GM12891 (cell line): ENCODE measurements at regions not wholly inside any gene's neighbourhood (a gene's known extent, or its start where the extent isn't known, plus 50 kb on each side); places are given as distances from the start of the nearest gene placed in this dataset.

Experiments used
- PAX5 ChIP-seq: IDR thresholded peaks from 2 replicates; pipeline ENCODE4 v1.6.1; 2011; ENCODE audit warnings: low read length, moderate library complexity, mild to moderate bottlenecking; ENCODE audit not compliant: insufficient read depth, severe bottlenecking
- POLR2A ChIP-seq: IDR thresholded peaks from 2 replicates; pipeline ENCODE4 v1.6.1; 2011; ENCODE audit warnings: low read depth, low read length, control low read depth
- POLR2AphosphoS5 ChIP-seq: IDR thresholded peaks from 2 replicates; pipeline ENCODE4 v1.6.1; 2011; ENCODE audit warnings: low read depth, low read length, control low read depth
- POU2F2 ChIP-seq: IDR thresholded peaks from 2 replicates; pipeline ENCODE4 v1.6.1; 2011; ENCODE audit warnings: low read depth, mild to moderate bottlenecking, control low read depth, low read length, moderate library complexity
- SPI1 ChIP-seq: IDR thresholded peaks from 2 replicates; pipeline ENCODE4 v1.6.1; 2011; ENCODE audit warnings: low read depth, low read length, control low read depth
- TAF1 ChIP-seq: IDR thresholded peaks from 2 replicates; pipeline ENCODE4 v1.6.1; 2011; ENCODE audit warnings: low read depth, low read length, control low read depth

DNA sequence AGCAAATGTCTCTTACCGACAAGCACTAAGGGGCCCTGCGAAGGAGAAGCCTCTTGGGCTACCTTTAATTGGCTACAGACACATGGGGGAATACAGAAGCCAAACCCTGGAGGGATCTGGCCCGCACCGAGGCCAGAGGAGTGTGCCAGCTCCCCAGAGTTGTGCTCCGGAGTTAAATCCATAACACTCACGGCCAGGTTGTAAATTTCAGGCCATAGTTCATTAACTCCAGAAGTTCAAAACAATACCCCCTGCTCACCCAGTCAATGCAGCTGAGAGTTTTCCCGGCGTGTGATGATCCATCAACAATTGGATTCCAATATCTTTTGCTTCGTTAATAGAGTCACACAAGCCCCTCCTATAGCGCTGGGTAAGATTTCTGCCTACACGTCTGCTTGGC lies 371.5 kb downstream of the NXPE2 start:
- TF ChIP-seq POLR2A (no peak), PAX5 (no peak), SPI1 (no peak), POLR2AphosphoS5 (no peak), TAF1 (no peak), POU2F2 (no peak)
